ENCODE measurements at regions not wholly inside any gene's neighbourhood (a gene's known extent, or its start where the extent isn't known, plus 50 kb on each side); places are given as distances from the start of the nearest gene placed in this dataset.

- Histone ChIP-seq H3K4me2 (replicated peaks; ENCODE audit: low read depth, low read length, poor library complexity, severe bottlenecking) (no peak overlapping the region), H3K4me3 (ENCODE audit: control extremely low read depth in 1 of 5, extremely low read depth in 1 of 5, insufficient read depth in 1 of 5, low read depth in 2 of 5, low read length in 4 of 5) (no peak overlapping the region), H3K9ac (ENCODE audit: low read length) (no peak overlapping the region), H3K27me3 (replicated peaks in 1 of 4; ENCODE audit: control extremely low read depth in 1 of 4, control insufficient read depth in 3 of 4, insufficient read depth in 4 of 4, low read length in 3 of 4) (peaks cover 0 to 4% (median 0%) of the 10 kb centered on the region in 4 experiments), H4K20me1 (ENCODE audit: control insufficient read depth, insufficient read depth, low read length, poor library complexity, severe bottlenecking) (no peaks in the 10 kb centered on the region), H3K36me3 (replicated peaks in 1 of 2; ENCODE audit: control extremely low read depth in 1 of 2, control insufficient read depth in 1 of 2, extremely low read depth in 1 of 2, insufficient read depth in 2 of 2, low read length in 1 of 2) (no peaks in the 10 kb centered on the region), H3K27ac (ENCODE audit: low read length in 2 of 2) (no peak overlapping the region), H3K4me1 (ENCODE audit: control insufficient read depth in 2 of 2, insufficient read depth in 2 of 2, low read length in 2 of 2) (no peaks in the 10 kb centered on the region), H3K9me3 (ENCODE audit: control extremely low read depth in 1 of 3, control insufficient read depth in 2 of 3, insufficient read depth in 1 of 3, low read length in 2 of 3) (peaks cover 0 to 17% (median 2%) of the 10 kb centered on the region in 3 donors), H2AFZ (ENCODE audit: insufficient read depth, low read depth, low read length, poor library complexity, severe bottlenecking) (no peak overlapping the region), H3K79me2 (ENCODE audit: control insufficient read depth, insufficient read depth, low read length) (no peaks in the 10 kb centered on the region)
- no peaks in the 10 kb centered on the region for H3K4me1 Mint-ChIP-seq
- POLR2A ChIA-PET: no interaction called here
- no peaks in the 10 kb centered on the region for H3K27me3 Mint-ChIP-seq
- CTCF ChIA-PET: no interaction called here
- H3K9me3 Mint-ChIP-seq (ENCODE audit: insufficient read depth): peaks cover 5% of the 10 kb centered on the region
- intact Hi-C loops (cut with micrococcal nuclease): no loop called here
- ATAC-seq (ENCODE audit: low read depth) (no peak), DNase-seq (no peak)
- TF ChIP-seq EZH2 (IDR thresholded peaks at IDR 0.05; ENCODE audit: borderline replicate concordance, insufficient read depth, low read depth, low read length, poor library complexity, severe bottlenecking) (no peak), CTCF (IDR thresholded peaks at IDR 0.05) (no peak)
- no peak overlapping the region for H3K4me3 Mint-ChIP-seq
- H3K27ac Mint-ChIP-seq: no peak overlapping the region
Measured at GRCh38 chr6:73901986-73902385, 206.0 kb downstream of the CD109 start.

GRCh38 chr6:73901311-73901710, 205.3 kb downstream of the CD109 start:
- Histone ChIP-seq H3K36me3 (replicated peaks in 1 of 2; ENCODE audit: control extremely low read depth in 1 of 2, control insufficient read depth in 1 of 2, extremely low read depth in 1 of 2, insufficient read depth in 2 of 2, low read length in 1 of 2) (no peaks in the 10 kb centered on the region), H3K4me3 (ENCODE audit: control extremely low read depth in 1 of 5, extremely low read depth in 1 of 5, insufficient read depth in 1 of 5, low read depth in 2 of 5, low read length in 4 of 5) (no peak overlapping the region), H3K27me3 (replicated peaks in 1 of 4; ENCODE audit: control extremely low read depth in 1 of 4, control insufficient read depth in 3 of 4, insufficient read depth in 4 of 4, low read length in 3 of 4) (peaks cover 0 to 4% (median 0%) of the 10 kb centered on the region in 4 experiments), H3K9ac (ENCODE audit: low read length) (no peak overlapping the region), H3K4me1 (ENCODE audit: control insufficient read depth in 2 of 2, insufficient read depth in 2 of 2, low read length in 2 of 2) (no peaks in the 10 kb centered on the region), H4K20me1 (ENCODE audit: control insufficient read depth, insufficient read depth, low read length, poor library complexity, severe bottlenecking) (no peaks in the 10 kb centered on the region), H3K4me2 (replicated peaks; ENCODE audit: low read depth, low read length, poor library complexity, severe bottlenecking) (no peak overlapping the region), H3K9me3 (ENCODE audit: control extremely low read depth in 1 of 3, control insufficient read depth in 2 of 3, insufficient read depth in 1 of 3, low read length in 2 of 3) (peaks cover 0 to 17% (median 2%) of the 10 kb centered on the region in 3 donors), H3K27ac (ENCODE audit: low read length in 2 of 2) (no peak overlapping the region), H3K79me2 (ENCODE audit: control insufficient read depth, insufficient read depth, low read length) (no peaks in the 10 kb centered on the region), H2AFZ (ENCODE audit: insufficient read depth, low read depth, low read length, poor library complexity, severe bottlenecking) (no peak overlapping the region)
- intact Hi-C loops (cut with micrococcal nuclease): no loop called here
- H3K27ac Mint-ChIP-seq: no peak overlapping the region
- TF ChIP-seq EZH2 (IDR thresholded peaks at IDR 0.05; ENCODE audit: borderline replicate concordance, insufficient read depth, low read depth, low read length, poor library complexity, severe bottlenecking): no peak
- no peak for TF ChIP-seq CTCF (IDR thresholded peaks at IDR 0.05)
- no peak overlapping the region for H3K4me3 Mint-ChIP-seq
- ATAC-seq (ENCODE audit: low read depth) (no peak), DNase-seq (no peak)
- ChIA-PET POLR2A (no interaction called here), CTCF (no interaction called here)
- no peaks in the 10 kb centered on the region for H3K27me3 Mint-ChIP-seq
- H3K9me3 Mint-ChIP-seq (ENCODE audit: insufficient read depth): peaks cover 5% of the 10 kb centered on the region
- H3K4me1 Mint-ChIP-seq: no peaks in the 10 kb centered on the region
